ENCODE measurements at regions not wholly inside any gene's neighbourhood (a gene's known extent, or its start where the extent isn't known, plus 50 kb on each side); places are given as distances from the start of the nearest gene placed in this dataset.

- Histone ChIP-seq H3K27ac (ENCODE audit: low read length) (no peak overlapping the region), H3K9ac (ENCODE audit: low read length in 2 of 2) (no peak overlapping the region), H3K4me3 (ENCODE audit: low read length in 2 of 2) (no peak overlapping the region)
Measured at GRCh38 chr2:19762959-19763605, 138.7 kb downstream of the TTC32 start.

DNA sequence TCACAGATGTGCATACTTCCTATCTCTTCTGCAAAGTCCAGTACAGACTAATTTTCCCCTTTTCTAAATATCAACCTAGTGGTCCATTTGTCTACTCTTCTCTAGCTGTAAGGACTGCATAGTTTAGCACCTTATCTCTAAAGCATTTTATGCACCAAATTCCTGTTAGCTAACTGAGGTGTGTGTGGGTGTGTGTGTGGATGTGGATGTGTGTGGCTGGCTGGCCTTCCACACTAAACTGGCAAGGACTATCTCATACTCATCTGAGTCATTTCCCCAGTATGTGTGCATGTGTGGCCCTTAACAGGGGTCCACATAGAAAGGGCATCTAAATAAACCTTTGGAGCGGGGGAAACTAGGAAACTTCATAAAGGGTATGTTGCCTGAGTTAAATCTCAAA, 139.6 kb downstream of the TTC32 start:
- Histone ChIP-seq H3K9me3 (ENCODE audit: control insufficient read depth in 2 of 2, low read length in 2 of 2) (peaks cover 0 to 11% of the 10 kb centered on the region in 2 donors), H3K27me3 (ENCODE audit: control insufficient read depth in 1 of 2, insufficient read depth in 2 of 2, low read length in 2 of 2) (no peaks in the 10 kb centered on the region), H3K4me1 (ENCODE audit: control insufficient read depth, insufficient read depth, low read length) (no peaks in the 10 kb centered on the region), H3K27ac (ENCODE audit: low read length) (no peak overlapping the region), H3K4me3 (ENCODE audit: low read length in 2 of 2) (no peak overlapping the region), H3K36me3 (ENCODE audit: control insufficient read depth in 2 of 2, insufficient read depth in 2 of 2, low read length in 2 of 2) (no peaks in the 10 kb centered on the region), H3K9ac (ENCODE audit: low read length in 2 of 2) (no peak overlapping the region)

More at GRCh38 chr2:19762959-19763605, 138.7 kb downstream of the TTC32 start:
- Histone ChIP-seq H3K36me3 (ENCODE audit: control insufficient read depth in 2 of 2, insufficient read depth in 2 of 2, low read length in 2 of 2) (no peaks in the 10 kb centered on the region), H3K27me3 (ENCODE audit: control insufficient read depth in 1 of 2, insufficient read depth in 2 of 2, low read length in 2 of 2) (no peaks in the 10 kb centered on the region), H3K9me3 (ENCODE audit: control insufficient read depth in 2 of 2, low read length in 2 of 2) (peaks cover 0 to 11% of the 10 kb centered on the region in 2 donors), H3K4me1 (ENCODE audit: control insufficient read depth, insufficient read depth, low read length) (no peaks in the 10 kb centered on the region)

DNA sequence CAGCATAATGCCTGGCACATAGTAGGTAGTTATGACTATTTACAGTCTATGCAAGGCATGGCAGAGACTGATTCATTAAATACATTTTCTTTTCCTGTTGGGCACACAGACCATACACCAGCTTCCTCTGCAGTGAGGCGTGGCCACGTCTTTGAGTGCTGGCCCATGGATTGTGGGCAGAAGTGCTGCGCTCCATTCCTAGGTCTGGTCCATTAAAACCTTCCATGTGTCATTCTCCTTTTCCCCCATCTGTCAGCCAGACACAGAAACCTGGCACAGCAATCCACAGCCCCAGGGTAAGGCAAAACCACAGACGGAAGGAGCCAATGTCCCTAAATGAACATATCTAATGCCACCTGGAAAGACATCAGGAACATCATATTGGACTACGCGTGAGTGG, 141.9 kb downstream of the TTC32 start:
- no peaks in the 10 kb centered on the region for H3K36me3 ChIP-seq (ENCODE audit: control insufficient read depth in 2 of 2, insufficient read depth in 2 of 2, low read length in 2 of 2)
- no peaks in the 10 kb centered on the region for H3K27me3 ChIP-seq (ENCODE audit: control insufficient read depth in 1 of 2, insufficient read depth in 2 of 2, low read length in 2 of 2)
- H3K4me3 ChIP-seq (ENCODE audit: low read length in 2 of 2), result no peak overlapping the region
- H3K9ac ChIP-seq (ENCODE audit: low read length in 2 of 2), result no peak overlapping the region
- no peaks in the 10 kb centered on the region for H3K4me1 ChIP-seq (ENCODE audit: control insufficient read depth, insufficient read depth, low read length)
- no peak overlapping the region for H3K27ac ChIP-seq (ENCODE audit: low read length)
- peaks cover 0 to 7% of the 10 kb centered on the region in 2 donors for H3K9me3 ChIP-seq (ENCODE audit: control insufficient read depth in 2 of 2, low read length in 2 of 2)

DNA sequence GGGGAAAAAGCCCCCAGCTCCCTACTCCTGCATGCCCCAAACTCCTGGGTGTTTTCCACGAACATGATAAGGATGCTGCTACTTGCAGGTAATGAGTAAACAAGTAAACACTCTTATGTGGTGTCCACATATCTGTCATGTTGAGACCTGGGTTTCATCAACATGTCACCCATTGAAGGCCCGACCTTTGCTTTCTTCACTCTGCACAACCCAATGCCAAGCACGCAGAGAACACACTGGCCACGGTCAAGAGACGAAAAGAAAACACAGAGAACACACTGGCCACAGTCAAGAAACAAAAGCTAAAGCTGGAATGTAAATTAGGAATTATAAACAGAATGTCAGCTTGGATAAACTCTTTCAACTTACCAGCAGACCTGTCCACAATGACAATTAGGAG, 143.1 kb downstream of the TTC32 start:
- Histone ChIP-seq H3K9me3 (ENCODE audit: control insufficient read depth in 2 of 2, low read length in 2 of 2) (no peaks in the 10 kb centered on the region), H3K4me1 (ENCODE audit: control insufficient read depth, insufficient read depth, low read length) (no peaks in the 10 kb centered on the region)

GRCh38 chr2:19757586-19757985, 144.2 kb downstream of the TTC32 start:
- no peaks in the 10 kb centered on the region for H3K9me3 ChIP-seq (ENCODE audit: control insufficient read depth in 2 of 2, low read length in 2 of 2)
- H3K4me3 ChIP-seq (ENCODE audit: low read length in 2 of 2), result no peak overlapping the region
- H3K36me3 ChIP-seq (ENCODE audit: control insufficient read depth in 2 of 2, insufficient read depth in 2 of 2, low read length in 2 of 2), result no peaks in the 10 kb centered on the region
- no peak overlapping the region for H3K27ac ChIP-seq (ENCODE audit: low read length)
- H3K9ac ChIP-seq (ENCODE audit: low read length in 2 of 2), result no peak overlapping the region
- H3K27me3 ChIP-seq (ENCODE audit: control insufficient read depth in 1 of 2, insufficient read depth in 2 of 2, low read length in 2 of 2), result no peaks in the 10 kb centered on the region
- no peaks in the 10 kb centered on the region for H3K4me1 ChIP-seq (ENCODE audit: control insufficient read depth, insufficient read depth, low read length)

More for the DNA sequence above, 143.1 kb downstream of the TTC32 start:
- H3K36me3 ChIP-seq (ENCODE audit: control insufficient read depth in 2 of 2, insufficient read depth in 2 of 2, low read length in 2 of 2), result no peaks in the 10 kb centered on the region
- H3K9ac ChIP-seq (ENCODE audit: low read length in 2 of 2), result no peak overlapping the region
- no peaks in the 10 kb centered on the region for H3K27me3 ChIP-seq (ENCODE audit: control insufficient read depth in 1 of 2, insufficient read depth in 2 of 2, low read length in 2 of 2)
- H3K27ac ChIP-seq (ENCODE audit: low read length), result no peak overlapping the region
- no peak overlapping the region for H3K4me3 ChIP-seq (ENCODE audit: low read length in 2 of 2)

GRCh38 chr2:19754907-19755306, 146.9 kb downstream of the TTC32 start:
- Histone ChIP-seq H3K36me3 (ENCODE audit: control insufficient read depth in 2 of 2, insufficient read depth in 2 of 2, low read length in 2 of 2) (no peaks in the 10 kb centered on the region), H3K4me1 (ENCODE audit: control insufficient read depth, insufficient read depth, low read length) (peaks cover 4% of the 10 kb centered on the region), H3K9me3 (ENCODE audit: control insufficient read depth in 2 of 2, low read length in 2 of 2) (no peaks in the 10 kb centered on the region), H3K27me3 (ENCODE audit: control insufficient read depth in 1 of 2, insufficient read depth in 2 of 2, low read length in 2 of 2) (peaks cover 0 to 4% of the 10 kb centered on the region in 2 donors), H3K27ac (ENCODE audit: low read length) (no peak overlapping the region), H3K4me3 (ENCODE audit: low read length in 2 of 2) (no peak overlapping the region), H3K9ac (ENCODE audit: low read length in 2 of 2) (no peak overlapping the region)

- Histone ChIP-seq H3K4me1 (ENCODE audit: control insufficient read depth, insufficient read depth, low read length) (peaks cover 4% of the 10 kb centered on the region), H3K27me3 (ENCODE audit: control insufficient read depth in 1 of 2, insufficient read depth in 2 of 2, low read length in 2 of 2) (peaks cover 0 to 4% of the 10 kb centered on the region in 2 donors), H3K9ac (ENCODE audit: low read length in 2 of 2) (no peak overlapping the region)
Measured at GRCh38 chr2:19753818-19754217, 148.0 kb downstream of the TTC32 start.

DNA sequence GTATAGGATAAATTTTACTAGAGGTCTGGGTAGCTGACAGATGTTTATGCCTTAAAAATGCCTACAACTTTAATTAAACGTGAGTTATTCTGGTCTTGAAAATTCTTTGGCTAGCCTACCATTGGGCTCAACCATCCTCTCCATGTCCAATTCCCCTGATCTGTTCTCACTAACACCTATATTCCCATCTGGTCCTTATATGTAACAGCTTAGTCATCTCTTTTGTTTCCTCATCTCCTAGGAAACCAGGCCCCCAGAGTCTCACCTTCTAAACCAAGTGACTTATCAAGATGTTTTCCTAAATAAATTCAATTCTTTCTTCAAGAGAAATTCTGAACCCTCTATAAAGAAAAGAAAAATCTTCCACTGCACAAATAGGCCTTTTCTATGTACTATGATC, 148.5 kb downstream of the TTC32 start:
- H3K27ac ChIP-seq (ENCODE audit: low read length), result no peak overlapping the region
- H3K4me1 ChIP-seq (ENCODE audit: control insufficient read depth, insufficient read depth, low read length), result peaks cover 4% of the 10 kb centered on the region
- no peak overlapping the region for H3K9ac ChIP-seq (ENCODE audit: low read length in 2 of 2)
- no peaks in the 10 kb centered on the region for H3K36me3 ChIP-seq (ENCODE audit: control insufficient read depth in 2 of 2, insufficient read depth in 2 of 2, low read length in 2 of 2)
- H3K9me3 ChIP-seq (ENCODE audit: control insufficient read depth in 2 of 2, low read length in 2 of 2), result no peaks in the 10 kb centered on the region
- H3K27me3 ChIP-seq (ENCODE audit: control insufficient read depth in 1 of 2, insufficient read depth in 2 of 2, low read length in 2 of 2), result peaks cover 0 to 4% of the 10 kb centered on the region in 2 donors
- no peak overlapping the region for H3K4me3 ChIP-seq (ENCODE audit: low read length in 2 of 2)

More at GRCh38 chr2:19753818-19754217, 148.0 kb downstream of the TTC32 start:
- Histone ChIP-seq H3K27ac (ENCODE audit: low read length) (no peak overlapping the region), H3K9me3 (ENCODE audit: control insufficient read depth in 2 of 2, low read length in 2 of 2) (no peaks in the 10 kb centered on the region), H3K36me3 (ENCODE audit: control insufficient read depth in 2 of 2, insufficient read depth in 2 of 2, low read length in 2 of 2) (no peaks in the 10 kb centered on the region), H3K4me3 (ENCODE audit: low read length in 2 of 2) (no peak overlapping the region)

DNA sequence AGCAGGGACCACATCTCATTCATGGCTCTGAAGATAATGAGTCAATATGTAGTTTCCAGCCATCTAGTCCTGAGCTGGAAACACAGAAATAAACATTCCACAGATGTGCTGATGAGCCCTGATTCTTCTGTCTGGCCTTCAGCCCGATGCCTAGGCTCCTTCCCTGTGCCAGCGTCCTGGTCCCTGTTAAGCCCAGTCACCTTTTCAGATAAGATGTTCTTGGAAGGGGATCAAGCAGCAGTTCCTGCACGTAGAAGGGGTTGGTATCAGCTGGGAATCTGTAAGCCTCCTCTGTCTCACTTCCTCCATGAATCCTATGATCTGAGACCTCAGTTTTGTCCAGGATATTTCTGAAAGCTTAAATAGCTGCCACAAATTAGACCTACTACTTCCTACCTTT, 149.3 kb downstream of the TTC32 start:
- peaks cover 4% of the 10 kb centered on the region for H3K4me1 ChIP-seq (ENCODE audit: control insufficient read depth, insufficient read depth, low read length)
- no peak overlapping the region for H3K4me3 ChIP-seq (ENCODE audit: low read length in 2 of 2)
- H3K36me3 ChIP-seq (ENCODE audit: control insufficient read depth in 2 of 2, insufficient read depth in 2 of 2, low read length in 2 of 2), result no peaks in the 10 kb centered on the region
- H3K9ac ChIP-seq (ENCODE audit: low read length in 2 of 2), result no peak overlapping the region
- H3K27ac ChIP-seq (ENCODE audit: low read length), result no peak overlapping the region
- no peaks in the 10 kb centered on the region for H3K9me3 ChIP-seq (ENCODE audit: control insufficient read depth in 2 of 2, low read length in 2 of 2)
- peaks cover 0 to 4% of the 10 kb centered on the region in 2 donors for H3K27me3 ChIP-seq (ENCODE audit: control insufficient read depth in 1 of 2, insufficient read depth in 2 of 2, low read length in 2 of 2)

DNA sequence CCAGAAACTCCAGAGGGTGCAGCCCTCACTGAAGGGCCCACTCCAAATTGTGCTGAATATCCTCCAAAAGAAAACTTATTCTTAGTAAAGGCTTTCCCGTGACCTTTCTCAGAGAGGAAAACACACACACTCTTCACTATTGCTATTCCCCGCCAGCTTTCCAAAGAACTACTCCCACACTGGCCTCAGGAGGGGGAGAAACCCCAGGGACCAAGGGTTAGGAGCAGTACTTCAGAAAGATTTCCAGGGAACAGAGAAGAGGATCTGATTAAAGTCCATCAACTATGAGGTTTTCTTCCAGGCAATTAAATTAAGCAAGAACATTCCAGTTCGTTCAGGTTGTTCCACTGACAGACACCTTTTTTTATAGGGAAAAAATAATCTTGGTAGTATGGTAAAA, 150.2 kb downstream of the TTC32 start:
- Histone ChIP-seq H3K36me3 (ENCODE audit: control insufficient read depth in 2 of 2, insufficient read depth in 2 of 2, low read length in 2 of 2) (no peaks in the 10 kb centered on the region), H3K9me3 (ENCODE audit: control insufficient read depth in 2 of 2, low read length in 2 of 2) (no peaks in the 10 kb centered on the region), H3K27me3 (ENCODE audit: control insufficient read depth in 1 of 2, insufficient read depth in 2 of 2, low read length in 2 of 2) (peaks cover 0 to 4% of the 10 kb centered on the region in 2 donors), H3K4me1 (ENCODE audit: control insufficient read depth, insufficient read depth, low read length) (peaks cover 4% of the 10 kb centered on the region), H3K27ac (ENCODE audit: low read length) (no peak overlapping the region), H3K4me3 (ENCODE audit: low read length in 2 of 2) (no peak overlapping the region), H3K9ac (ENCODE audit: low read length in 2 of 2) (no peak overlapping the region)

GRCh38 chr2:19750136-19750535, 151.6 kb downstream of the TTC32 start:
- H3K9ac ChIP-seq (ENCODE audit: low read length in 2 of 2), result no peak overlapping the region
- no peaks in the 10 kb centered on the region for H3K9me3 ChIP-seq (ENCODE audit: control insufficient read depth in 2 of 2, low read length in 2 of 2)
- no peaks in the 10 kb centered on the region for H3K36me3 ChIP-seq (ENCODE audit: control insufficient read depth in 2 of 2, insufficient read depth in 2 of 2, low read length in 2 of 2)
- H3K4me1 ChIP-seq (ENCODE audit: control insufficient read depth, insufficient read depth, low read length), result peaks cover 4% of the 10 kb centered on the region
- H3K27me3 ChIP-seq (ENCODE audit: control insufficient read depth in 1 of 2, insufficient read depth in 2 of 2, low read length in 2 of 2), result peaks cover 0 to 4% of the 10 kb centered on the region in 2 donors
- no peak overlapping the region for H3K4me3 ChIP-seq (ENCODE audit: low read length in 2 of 2)
- H3K27ac ChIP-seq (ENCODE audit: low read length), result no peak overlapping the region
